Suprapubic skin (tissue), 3 donors: ENCODE measurements at regions not wholly inside any gene's neighbourhood (a gene's known extent, or its start where the extent isn't known, plus 50 kb on each side); places are given as distances from the start of the nearest gene placed in this dataset.

ENCODE experiments used
- POLR2A ChIP-seq, 2 donors: fragments of 450-650 bp; IDR thresholded peaks; one replicate each; pipeline ENCODE4 v1.6.1; 2017; ENCODE audit warnings: antibody characterized with exemption in 2 of 2, mild to moderate bottlenecking in 2 of 2, moderate library complexity in 2 of 2
- TF ChIP-seq, protein P1 (sequence below), 2 donors: fragments of 200-600 bp in 1 of 2; fragments of 450-650 bp in 1 of 2; sonication (generic) in 1 of 2; IDR thresholded peaks; one replicate each; pipeline ENCODE4 v1.5.1; 2016 to 2019; ENCODE audit warnings: antibody characterized with exemption in 2 of 2, mild to moderate bottlenecking in 1 of 2, moderate library complexity in 1 of 2

DNA sequence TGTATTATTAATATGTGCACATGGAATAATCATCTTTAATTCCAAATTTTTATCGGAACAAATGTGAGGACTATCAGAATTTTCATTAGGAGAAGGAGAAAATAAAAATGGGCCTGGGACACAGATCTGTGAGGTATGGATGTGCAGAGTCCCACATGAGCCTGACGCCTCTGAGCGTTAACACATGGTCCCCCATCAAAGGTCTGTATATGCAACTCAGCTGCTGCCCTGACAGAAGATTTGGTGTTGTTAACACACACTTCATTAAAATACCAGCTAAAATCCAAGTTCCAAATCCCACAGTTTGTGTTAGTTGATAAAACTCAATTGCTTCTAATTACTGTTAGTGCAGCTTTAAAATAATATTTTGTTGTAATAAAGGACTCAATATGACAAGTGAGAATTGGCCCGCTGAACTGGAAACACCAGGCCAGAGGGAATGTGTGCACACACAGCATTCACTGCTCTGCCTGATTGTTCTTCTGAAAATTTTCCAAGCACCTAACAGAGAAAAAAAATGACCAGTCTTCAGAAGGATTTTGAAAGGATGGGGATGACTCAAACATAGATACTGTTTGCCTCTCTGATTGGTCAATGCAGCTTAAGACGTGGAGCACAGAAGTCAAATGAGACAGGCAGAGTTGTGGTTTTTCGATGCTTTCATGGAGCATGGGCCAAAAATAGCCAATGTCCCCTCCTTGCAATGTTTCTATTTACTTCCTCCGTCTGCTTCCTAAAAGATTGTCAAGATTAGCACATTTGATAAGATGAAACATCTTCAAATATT lies 266.6 kb downstream of the NKX6-1 start:
- TF ChIP-seq, protein P1, sequence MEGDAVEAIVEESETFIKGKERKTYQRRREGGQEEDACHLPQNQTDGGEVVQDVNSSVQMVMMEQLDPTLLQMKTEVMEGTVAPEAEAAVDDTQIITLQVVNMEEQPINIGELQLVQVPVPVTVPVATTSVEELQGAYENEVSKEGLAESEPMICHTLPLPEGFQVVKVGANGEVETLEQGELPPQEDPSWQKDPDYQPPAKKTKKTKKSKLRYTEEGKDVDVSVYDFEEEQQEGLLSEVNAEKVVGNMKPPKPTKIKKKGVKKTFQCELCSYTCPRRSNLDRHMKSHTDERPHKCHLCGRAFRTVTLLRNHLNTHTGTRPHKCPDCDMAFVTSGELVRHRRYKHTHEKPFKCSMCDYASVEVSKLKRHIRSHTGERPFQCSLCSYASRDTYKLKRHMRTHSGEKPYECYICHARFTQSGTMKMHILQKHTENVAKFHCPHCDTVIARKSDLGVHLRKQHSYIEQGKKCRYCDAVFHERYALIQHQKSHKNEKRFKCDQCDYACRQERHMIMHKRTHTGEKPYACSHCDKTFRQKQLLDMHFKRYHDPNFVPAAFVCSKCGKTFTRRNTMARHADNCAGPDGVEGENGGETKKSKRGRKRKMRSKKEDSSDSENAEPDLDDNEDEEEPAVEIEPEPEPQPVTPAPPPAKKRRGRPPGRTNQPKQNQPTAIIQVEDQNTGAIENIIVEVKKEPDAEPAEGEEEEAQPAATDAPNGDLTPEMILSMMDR (IDR thresholded peaks at IDR 0.05) = no peak
- no peak for TF ChIP-seq POLR2A (IDR thresholded peaks at IDR 0.05)
